Lung microvascular endothelial cell (primary cell): ENCODE measurements at regions not wholly inside any gene's neighbourhood (a gene's known extent, or its start where the extent isn't known, plus 50 kb on each side); places are given as distances from the start of the nearest gene placed in this dataset.

Source experiments
- DNase-seq, 2 donors: peaks; one replicate each; pipeline versions ENCODE4 v3.0.0 to v3.0.0-alpha.2; 2010; ENCODE audit warnings: low read depth in 2 of 2

- DNase-seq = no peak
Observed at GRCh38 chr1:39134768-39135333, 69.6 kb upstream of the MACF1 start.

GRCh38 chr1:39136638-39137037, 67.9 kb upstream of the MACF1 start:
- DNase-seq = peak in 1 of 2 donors; percentile 35

GRCh38 chr1:39139723-39140360, 64.7 kb upstream of the MACF1 start:
- no peak for DNase-seq

- peak in 1 of 2 donors; percentile 37 for DNase-seq
Observed at GRCh38 chr1:39141925-39142324, 62.6 kb upstream of the MACF1 start.

GRCh38 chr1:39142401-39143060, 62.0 kb upstream of the MACF1 start:
- DNase-seq = no peak

GRCh38 chr1:39144924-39145323, 59.6 kb upstream of the MACF1 start:
- no peak for DNase-seq

GRCh38 chr1:39145331-39145965, 59.0 kb upstream of the MACF1 start:
- no peak for DNase-seq

- DNase-seq = no peak
Observed at GRCh38 chr1:39146681-39147080, 57.8 kb upstream of the MACF1 start.

- no peak for DNase-seq
Observed at GRCh38 chr1:39147099-39148025, 57.1 kb upstream of the MACF1 start.

- no peak for DNase-seq
Observed at GRCh38 chr1:39148942-39149341, 55.6 kb upstream of the MACF1 start.

- no peak for DNase-seq
Observed at GRCh38 chr1:39149509-39149908, 55.0 kb upstream of the MACF1 start.

- DNase-seq = no peak
Observed at GRCh38 chr1:39150779-39151178, 53.7 kb upstream of the MACF1 start.

- peak in 1 of 2 donors; percentile 75 for DNase-seq
Observed at GRCh38 chr1:39151267-39151666, 53.2 kb upstream of the MACF1 start.

GRCh38 chr1:39152923-39153322, 51.6 kb upstream of the MACF1 start:
- DNase-seq = no peak

GRCh38 chr1:39153684-39154083, 50.8 kb upstream of the MACF1 start:
- no peak for DNase-seq

GRCh38 chr1:39154553-39155421, 49.7 kb upstream of the MACF1 start:
- DNase-seq = peak; percentile 69 to 73
